SW480 (cell line): ENCODE measurements at regions not wholly inside any gene's neighbourhood (a gene's known extent, or its start where the extent isn't known, plus 50 kb on each side); places are given as distances from the start of the nearest gene placed in this dataset.
"Not testable (repeated sequence)": the region's sequence is repeated elsewhere in the genome, so short reads cannot be mapped to it uniquely, and the experiment has no call there.

Experiments used
- DNase-seq: peaks from one replicate; pipeline ENCODE4 v3.0.0-alpha.2; 2016; ENCODE audit warnings: low spot score

- DNase-seq: no peak
Measured at GRCh38 chr13:58369936-58370335, 738.4 kb downstream of the PCDH17 start.

- no peak for DNase-seq
Measured at GRCh38 chr13:58376349-58376748, 744.8 kb downstream of the PCDH17 start.

DNA sequence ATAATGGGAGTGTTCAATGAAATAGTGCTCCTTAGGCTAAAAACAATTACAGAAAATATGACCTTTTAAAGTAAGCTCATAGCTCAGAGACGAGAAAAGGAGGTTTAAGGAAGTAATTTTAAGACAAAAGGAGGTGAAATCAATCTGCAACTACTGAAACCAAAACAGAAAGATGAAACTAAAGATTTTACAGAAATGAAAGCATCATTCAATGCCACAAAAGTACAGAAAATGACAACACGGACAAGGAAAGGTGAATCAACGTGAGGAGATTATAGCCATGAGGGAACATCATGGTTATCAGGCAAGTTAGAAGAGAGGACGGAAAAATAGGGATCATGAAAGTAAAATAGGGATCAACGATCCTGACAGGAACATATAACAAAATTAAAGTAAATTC, 745.2 kb downstream of the PCDH17 start:
- DNase-seq: no peak

DNA sequence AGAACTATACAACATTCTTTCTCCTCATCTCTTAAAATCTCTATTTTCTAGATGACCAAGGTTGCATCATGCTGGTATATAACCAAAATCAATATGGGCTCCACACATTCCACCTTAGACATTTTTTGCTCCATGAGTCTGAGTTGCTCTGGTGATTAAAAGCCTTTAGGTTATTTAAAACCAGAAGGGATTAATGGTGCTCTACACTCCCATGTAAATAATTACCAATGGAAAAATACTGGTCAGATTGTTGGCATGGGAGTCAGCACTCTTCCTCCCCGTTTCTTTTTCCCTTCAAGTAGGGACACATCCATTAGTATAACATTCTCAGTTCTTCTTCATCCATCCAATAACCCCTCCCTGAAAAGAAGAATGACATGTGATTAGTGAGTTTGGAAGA, 747.7 kb downstream of the PCDH17 start:
- DNase-seq: no peak

DNA sequence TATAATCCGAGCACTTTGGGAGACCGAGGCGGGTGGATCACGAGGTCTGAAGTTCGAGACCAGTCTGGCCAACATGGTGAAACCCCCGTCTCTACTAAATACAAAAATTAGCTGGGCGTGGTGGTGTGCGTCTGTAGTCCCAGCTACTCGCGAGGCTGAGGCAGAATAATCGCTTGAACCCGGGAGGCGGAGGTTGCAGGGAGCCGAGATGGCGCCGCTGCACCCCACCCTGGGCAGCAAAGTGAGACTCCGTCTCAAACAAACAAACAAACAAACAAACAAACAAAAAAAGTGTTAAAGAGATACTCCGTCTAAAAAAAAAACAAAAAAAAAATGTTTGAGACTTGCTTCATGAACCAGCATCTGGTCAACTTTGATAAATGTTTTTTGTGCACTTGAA, 753.8 kb downstream of the PCDH17 start:
- DNase-seq: not testable (repeated sequence)

- no peak for DNase-seq
Measured at GRCh38 chr13:58397596-58398387, 766.2 kb downstream of the PCDH17 start.

- no peak for DNase-seq
Measured at GRCh38 chr13:58399263-58399662, 767.7 kb downstream of the PCDH17 start.

DNA sequence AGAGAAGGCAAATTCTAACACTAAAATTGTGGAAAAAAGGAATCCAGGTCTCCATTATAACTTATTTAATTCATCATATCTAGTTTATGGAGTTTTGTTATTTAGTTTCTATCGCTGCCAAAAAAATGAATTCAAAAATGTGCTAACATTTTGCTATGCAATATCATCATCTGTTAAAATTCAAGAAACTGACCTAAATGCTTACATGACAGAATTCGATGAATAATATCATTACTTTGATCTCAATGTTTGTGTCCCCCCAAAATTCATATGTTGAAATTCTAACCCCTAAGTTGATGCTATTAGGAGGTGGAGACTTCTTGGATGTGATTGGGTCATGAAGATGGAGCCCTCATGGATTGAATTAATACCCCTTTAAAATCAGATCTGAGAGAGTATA, 775.0 kb downstream of the PCDH17 start:
- no peak for DNase-seq

GRCh38 chr13:58429917-58430316, 798.4 kb downstream of the PCDH17 start:
- no peak for DNase-seq

GRCh38 chr13:58434943-58435342, 803.4 kb downstream of the PCDH17 start:
- DNase-seq: no peak

DNA sequence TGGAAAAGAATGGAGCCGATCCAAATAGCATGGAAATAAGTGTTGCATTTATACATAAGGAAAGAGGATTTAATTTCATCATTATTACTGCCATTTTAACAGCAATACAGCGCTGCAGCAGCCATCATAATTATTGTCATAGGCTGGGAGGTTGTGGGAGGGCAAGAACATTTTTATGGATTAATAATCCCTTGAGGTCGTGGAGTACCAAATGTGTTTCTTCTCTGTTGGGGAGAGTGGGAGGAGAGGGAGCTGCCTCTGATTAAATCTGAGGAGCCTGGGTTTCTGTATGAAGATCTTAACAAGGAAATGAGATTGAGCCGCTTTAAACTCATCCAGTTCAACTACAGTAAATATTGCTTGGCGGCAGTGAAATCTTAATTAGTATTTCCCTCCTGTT, 805.9 kb downstream of the PCDH17 start:
- DNase-seq: no peak

DNA sequence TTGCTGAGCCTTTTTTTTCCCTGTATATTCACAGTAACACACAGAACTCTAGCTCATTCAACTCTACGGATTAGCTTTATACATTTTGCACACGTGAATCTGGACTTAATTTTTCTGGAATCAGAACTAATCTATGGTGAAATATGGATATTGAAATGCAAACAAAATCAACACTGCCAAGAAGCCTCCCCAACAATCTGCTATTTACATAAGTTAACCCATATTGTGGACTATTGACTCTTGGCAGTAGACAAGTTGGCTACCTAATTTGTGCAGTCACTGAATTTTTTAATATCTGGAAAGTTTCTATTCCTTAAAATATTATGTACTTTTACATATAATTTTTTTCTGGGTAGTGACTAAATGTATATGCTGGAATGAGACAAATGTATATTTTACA, 815.4 kb downstream of the PCDH17 start:
- DNase-seq: no peak

DNA sequence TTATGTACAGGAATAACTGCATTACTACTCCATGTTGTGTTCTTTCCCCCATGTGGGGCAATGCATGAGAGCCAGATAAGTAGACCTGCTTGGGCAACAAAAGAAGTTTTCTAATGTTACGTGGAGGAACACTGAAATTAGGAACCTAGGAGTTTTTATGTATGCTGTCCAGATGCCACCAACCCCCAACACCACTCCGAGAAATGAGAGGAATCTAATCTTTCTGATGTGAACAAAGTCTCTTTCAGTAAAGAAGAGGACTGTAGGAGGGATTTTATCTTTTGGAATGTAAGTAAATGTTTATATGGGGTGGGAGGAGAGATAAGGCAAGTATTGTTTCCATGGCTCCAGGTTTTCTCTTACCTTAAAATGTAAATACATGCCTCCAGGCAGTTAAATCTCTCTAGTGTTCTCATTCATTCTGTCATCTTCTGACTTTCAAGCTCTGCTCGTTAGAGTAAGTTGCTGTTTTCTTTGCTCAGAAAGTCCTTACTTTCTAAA, 820.6 kb downstream of the PCDH17 start:
- DNase-seq: no peak

- no peak for DNase-seq
Measured at GRCh38 chr13:58455094-58455493, 823.5 kb downstream of the PCDH17 start.

GRCh38 chr13:58461217-58461616, 829.7 kb downstream of the PCDH17 start:
- DNase-seq: no peak

DNA sequence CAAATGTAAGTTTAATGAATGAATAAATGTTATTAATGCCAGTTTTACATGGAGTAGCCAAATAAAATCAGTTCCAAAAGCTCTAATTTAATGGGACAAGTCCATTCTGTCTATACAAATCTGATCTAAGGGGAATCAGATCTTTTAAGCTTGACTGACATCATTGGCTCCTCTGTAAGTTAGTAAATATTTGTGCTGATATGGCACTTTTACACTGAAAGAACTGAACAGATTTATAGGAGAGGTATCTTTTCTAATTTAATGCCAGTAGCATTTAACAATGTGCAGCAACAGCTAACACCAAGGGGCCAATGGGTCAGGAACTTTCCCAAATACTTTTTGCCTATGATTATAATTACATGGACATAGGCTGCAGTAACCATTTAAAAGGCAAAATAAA, 832.3 kb downstream of the PCDH17 start:
- DNase-seq: no peak

GRCh38 chr13:58467176-58467575, 835.6 kb downstream of the PCDH17 start:
- DNase-seq: no peak

DNA sequence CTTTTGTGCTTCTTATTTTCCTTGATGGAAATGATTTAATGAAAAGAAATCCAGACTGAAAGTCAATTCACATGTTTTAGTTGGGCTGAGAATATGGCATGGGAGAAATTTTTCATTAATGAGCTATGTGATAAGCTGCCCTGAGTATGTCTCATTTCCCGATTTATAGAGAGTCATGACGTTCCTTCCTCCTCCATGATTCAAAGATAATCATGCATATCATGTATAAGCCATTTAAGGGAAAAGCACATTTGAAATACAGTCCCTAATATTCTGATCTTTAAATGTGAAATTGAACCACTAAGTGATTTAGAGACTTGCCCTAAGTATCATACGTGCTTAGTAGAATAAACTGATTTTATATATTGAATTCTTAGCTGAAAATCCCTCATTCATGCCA, 840.9 kb downstream of the PCDH17 start:
- no peak for DNase-seq

DNA sequence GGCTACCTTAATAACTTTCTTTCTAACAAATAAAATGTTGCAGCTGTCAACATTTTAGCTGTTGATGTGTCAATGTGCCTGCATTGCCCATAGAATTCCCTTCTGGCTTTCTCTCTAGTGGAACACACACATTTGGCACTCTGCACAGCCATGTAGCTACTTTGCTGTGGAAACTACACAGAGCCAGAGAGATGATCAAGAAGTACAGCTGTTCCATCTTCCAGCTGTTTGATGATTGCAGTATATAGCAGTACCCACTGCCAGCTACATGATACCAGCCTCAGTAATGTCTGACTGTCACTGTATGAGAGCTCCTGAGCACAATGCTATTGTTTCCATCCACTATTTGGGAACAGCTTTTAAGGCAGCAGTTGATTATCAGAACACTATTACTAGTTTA, 843.0 kb downstream of the PCDH17 start:
- no peak for DNase-seq

DNA sequence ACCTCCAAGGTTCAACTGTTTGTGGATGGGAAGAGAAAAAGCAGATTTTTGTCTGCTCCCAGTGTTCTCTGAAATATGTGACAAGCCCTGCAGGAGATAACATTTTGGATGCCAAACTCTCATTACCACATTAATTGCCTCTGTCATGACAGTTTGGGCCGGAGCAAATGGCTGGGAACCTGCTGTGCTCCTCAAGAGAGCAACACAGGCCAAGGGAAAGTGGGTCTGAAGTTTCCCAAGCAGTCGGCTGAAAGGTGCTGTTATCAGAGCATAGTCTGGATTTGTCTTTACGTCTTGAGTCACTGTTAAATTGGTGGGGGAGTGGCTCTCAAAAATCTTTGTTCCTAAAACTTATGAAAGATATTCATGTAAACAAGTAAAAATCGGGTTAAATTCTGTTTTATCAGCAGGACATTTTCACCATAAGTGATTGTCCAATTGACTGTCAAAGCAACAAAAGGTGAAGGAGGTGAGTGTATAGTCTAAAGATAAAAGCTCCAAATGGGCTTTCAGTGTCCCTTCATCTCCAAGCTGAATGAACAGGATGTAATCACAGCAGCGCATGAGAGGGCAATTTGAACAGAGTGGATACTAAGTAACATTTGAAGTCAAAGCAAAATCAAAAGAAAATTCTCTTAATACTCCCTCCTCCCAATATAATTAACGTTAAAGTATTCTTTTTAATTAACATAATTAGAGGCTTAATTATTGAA, 844.8 kb downstream of the PCDH17 start:
- no peak for DNase-seq

DNA sequence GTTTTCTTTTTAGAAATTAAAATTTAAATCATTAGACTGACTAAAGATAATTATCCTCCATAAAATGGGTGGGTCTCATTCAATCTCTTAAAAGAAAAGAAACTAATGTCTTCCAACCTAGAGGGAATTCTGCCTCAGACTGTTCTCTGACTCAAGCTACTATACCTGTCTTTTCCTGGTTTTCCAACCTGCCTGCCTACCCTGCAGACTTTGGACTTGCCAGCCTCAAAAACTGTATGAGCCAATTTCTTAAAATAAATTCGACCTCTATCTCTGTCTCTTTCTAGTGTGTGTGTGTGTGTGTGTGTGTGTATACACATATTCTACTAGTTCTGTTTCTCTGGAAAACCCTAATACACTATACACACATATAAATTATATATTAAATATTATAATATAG, 847.3 kb downstream of the PCDH17 start:
- no peak for DNase-seq

DNA sequence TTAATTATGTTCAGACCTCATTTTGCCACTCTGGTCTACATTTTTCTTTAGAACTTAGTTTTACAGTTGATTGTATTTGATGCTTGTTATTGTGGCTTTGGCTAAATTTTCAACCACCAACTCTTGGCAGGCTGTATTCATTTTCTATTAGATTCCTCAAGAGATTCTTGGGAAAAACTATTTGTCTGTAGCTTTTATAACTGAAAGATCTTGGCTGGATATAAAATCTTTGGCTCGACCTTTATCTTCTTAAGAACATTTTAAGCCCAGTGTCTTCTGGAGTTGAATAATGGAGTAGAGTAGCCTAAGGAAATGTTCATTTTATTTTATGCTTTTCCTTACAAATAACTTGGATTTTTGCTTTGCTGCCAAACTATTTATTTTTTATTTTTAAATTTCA, 848.5 kb downstream of the PCDH17 start:
- no peak for DNase-seq

DNA sequence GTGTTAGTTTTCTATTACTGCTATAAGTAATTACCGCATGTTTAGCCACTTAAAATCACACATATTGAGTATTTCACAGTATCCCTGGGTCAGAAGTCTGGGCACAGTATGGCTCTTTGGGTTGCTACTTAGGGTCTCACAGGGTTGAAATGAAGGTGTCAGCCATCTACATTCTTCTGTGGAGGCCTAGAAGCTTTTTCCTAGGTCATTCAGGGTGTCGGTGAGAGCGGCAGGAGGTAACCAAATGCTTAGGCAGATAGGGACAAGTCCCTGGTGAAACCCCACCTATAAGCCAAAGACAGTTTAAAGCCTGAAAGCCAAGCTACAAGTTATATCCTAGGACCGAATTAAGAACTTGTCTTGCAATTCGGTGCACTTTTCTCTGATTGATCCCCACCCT, 856.7 kb downstream of the PCDH17 start:
- DNase-seq: no peak

GRCh38 chr13:58495668-58496067, 864.1 kb downstream of the PCDH17 start:
- no peak for DNase-seq
